Forelimb muscle (tissue), 1 donor: ENCODE measurements at regions not wholly inside any gene's neighbourhood (a gene's known extent, or its start where the extent isn't known, plus 50 kb on each side); places are given as distances from the start of the nearest gene placed in this dataset.
A peak's percentile ranks its signal among the peaks of the same experiment; 100 is the strongest.

Source experiments
- DNase-seq: peaks from one replicate; pipeline ENCODE4 v3.0.0-alpha.2; 2013; ENCODE audit warnings: low read depth

GRCh38 chr6:47117314-47117713, 75.2 kb upstream of the ADGRF1 start:
- no peak for DNase-seq

- no peak for DNase-seq
Observed at GRCh38 chr6:47116606-47117005, 74.5 kb upstream of the ADGRF1 start.

GRCh38 chr6:47116086-47116485, 74.0 kb upstream of the ADGRF1 start:
- DNase-seq, result no peak

- no peak for DNase-seq
Observed at GRCh38 chr6:47114460-47114859, 72.3 kb upstream of the ADGRF1 start.

GRCh38 chr6:47112317-47112716, 70.2 kb upstream of the ADGRF1 start:
- DNase-seq, result no peak

GRCh38 chr6:47111685-47112084, 69.6 kb upstream of the ADGRF1 start:
- no peak for DNase-seq

- DNase-seq, result no peak
Observed at GRCh38 chr6:47109281-47109680, 67.1 kb upstream of the ADGRF1 start.

- no peak for DNase-seq
Observed at GRCh38 chr6:47106721-47107197, 64.6 kb upstream of the ADGRF1 start.

GRCh38 chr6:47106216-47106615, 64.1 kb upstream of the ADGRF1 start:
- no peak for DNase-seq

GRCh38 chr6:47105469-47106178, 63.5 kb upstream of the ADGRF1 start:
- no peak for DNase-seq

GRCh38 chr6:47103931-47104330, 61.8 kb upstream of the ADGRF1 start:
- no peak for DNase-seq

- DNase-seq, result no peak
Observed at GRCh38 chr6:47102331-47102730, 60.2 kb upstream of the ADGRF1 start.

- DNase-seq, result no peak
Observed at GRCh38 chr6:47098570-47098993, 56.5 kb upstream of the ADGRF1 start.

GRCh38 chr6:47097092-47097945, 55.2 kb upstream of the ADGRF1 start:
- DNase-seq, result peak; percentile 28

- DNase-seq, result no peak
Observed at GRCh38 chr6:47096211-47096895, 54.2 kb upstream of the ADGRF1 start.

- DNase-seq, result no peak
Observed at GRCh38 chr6:47094241-47094925, 52.3 kb upstream of the ADGRF1 start.

- no peak for DNase-seq
Observed at GRCh38 chr6:47093169-47093568, 51.0 kb upstream of the ADGRF1 start.

GRCh38 chr6:47091886-47092668, 49.9 kb upstream of the ADGRF1 start:
- no peak for DNase-seq
